ENCODE measurements at regions not wholly inside any gene's neighbourhood (a gene's known extent, or its start where the extent isn't known, plus 50 kb on each side); places are given as distances from the start of the nearest gene placed in this dataset.

DNA sequence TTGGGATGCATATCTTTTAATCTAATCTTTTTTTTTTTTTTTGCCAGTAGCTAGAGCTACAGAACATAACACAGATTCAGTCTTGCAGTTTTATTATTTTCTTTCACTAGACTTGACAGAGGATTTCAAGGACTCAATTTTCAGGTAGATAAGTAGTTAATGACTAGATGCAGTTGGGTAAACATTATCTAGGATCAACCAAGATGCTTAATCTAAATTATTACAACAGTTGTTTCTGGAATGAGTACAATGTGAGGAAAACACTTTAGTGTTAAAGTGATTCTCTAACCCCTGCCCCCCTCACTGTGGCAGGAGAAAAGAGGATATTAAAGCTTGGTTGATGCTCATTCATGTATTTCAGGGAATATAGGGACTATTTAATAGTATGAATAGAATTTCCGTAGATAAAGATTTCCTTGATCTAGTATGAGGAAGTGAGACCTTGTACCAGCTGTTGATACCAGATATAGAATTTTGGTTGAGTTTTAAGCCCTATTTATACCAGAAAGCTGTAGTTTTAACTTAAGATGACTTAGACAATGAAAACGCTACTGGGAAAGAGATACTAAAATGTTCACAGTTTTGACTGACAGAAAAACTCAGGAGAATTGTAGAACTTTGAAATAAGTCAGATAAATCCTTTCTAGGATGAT is 389.0 kb upstream of the C2CD4B start:
- no peak for FAIRE-seq

DNA sequence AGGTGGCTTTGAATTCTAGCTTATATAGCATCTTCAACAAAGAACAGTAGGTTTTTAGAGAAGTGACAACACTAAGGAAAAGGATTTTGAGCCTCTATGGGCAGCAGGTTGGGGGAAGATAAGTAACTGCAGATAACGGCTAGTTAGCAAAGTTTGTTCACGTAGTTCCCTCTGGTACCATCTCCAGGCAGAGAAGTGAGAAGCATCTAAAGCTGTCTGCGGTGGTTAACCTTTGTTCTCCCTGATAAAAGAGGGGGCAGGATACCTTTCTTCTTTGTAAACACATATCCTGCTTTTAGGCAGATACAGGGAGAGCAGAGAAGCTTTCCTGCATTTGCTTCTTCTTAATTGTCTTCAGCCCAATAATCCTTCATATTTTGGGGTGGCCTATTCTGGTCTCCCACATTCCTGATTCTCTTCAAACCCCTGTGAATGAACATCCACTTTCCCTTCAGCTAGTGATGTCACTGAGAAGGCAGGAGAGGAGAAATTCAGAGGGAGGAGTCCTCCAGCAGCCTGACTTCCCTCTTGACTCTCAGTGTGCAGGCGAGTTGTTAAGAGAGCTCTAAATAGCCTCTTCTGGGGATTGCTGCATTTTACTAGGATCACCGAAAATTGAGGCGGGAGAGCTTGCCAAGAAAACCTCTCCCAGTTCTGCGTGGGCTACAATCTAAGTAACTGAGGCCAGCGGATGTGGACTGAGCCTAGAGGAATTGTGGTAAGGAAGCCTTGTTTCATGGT is 393.7 kb upstream of the C2CD4B start:
- no peak for FAIRE-seq

DNA sequence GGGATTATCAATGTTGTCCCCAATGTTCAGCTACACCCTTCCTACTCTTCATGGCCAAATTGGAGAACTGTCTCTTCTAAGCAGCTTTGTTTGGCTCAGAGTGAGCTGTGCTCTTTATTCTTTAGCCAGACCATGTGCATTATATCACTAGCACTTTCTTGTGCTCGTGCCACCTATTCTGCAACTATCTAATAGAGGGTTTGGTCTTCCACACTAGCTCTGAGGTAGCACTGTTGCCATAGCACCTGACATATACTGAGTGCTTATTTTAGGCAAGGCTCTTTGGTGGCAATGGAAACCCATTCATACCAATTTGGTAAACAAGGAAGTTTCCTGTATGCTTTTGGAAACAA is 394.3 kb upstream of the C2CD4B start:
- FAIRE-seq: no peak

DNA sequence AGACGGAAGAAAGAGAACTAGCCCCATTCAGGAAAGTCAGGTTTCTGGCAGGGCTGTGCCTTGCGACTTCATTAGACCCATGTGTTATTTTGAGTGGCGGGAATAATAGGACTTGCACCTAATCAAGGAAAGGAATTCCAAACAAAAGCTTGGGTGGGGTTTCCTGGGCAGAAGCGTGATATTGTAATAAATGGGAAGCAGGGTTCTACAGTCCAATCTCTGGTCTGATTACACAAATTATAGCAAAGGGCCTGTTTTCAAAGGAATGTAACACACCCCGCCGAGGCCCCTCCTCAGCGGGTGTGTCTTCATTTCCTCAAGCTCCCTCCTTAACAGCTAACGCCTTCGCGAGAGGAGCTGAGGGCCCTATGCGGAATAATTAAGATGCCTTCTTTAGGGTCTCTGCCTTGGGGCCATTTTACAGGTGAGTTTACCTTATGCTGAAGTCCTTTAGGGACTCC is 396.0 kb upstream of the C2CD4B start:
- FAIRE-seq: no peak

DNA sequence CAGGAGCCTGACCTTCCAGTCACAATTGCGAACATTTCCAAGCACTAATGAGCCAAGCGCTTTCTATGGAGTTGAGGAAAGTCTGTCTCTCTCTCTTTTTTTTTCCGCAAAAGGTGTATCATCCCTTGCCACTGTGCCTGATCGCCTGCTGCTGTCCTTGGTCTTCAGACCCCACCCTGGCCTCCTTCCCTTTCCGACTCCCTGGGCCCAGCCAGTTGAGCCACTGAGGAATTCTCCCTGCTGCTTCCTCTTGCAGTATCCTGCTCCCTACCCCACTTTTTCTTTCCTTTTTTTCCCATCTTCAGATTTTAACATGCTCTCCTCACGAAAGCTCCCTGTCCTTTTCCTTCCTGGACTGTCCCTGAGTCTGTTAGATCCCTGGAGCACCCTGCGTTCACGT is 396.5 kb upstream of the C2CD4B start:
- no peak for FAIRE-seq

DNA sequence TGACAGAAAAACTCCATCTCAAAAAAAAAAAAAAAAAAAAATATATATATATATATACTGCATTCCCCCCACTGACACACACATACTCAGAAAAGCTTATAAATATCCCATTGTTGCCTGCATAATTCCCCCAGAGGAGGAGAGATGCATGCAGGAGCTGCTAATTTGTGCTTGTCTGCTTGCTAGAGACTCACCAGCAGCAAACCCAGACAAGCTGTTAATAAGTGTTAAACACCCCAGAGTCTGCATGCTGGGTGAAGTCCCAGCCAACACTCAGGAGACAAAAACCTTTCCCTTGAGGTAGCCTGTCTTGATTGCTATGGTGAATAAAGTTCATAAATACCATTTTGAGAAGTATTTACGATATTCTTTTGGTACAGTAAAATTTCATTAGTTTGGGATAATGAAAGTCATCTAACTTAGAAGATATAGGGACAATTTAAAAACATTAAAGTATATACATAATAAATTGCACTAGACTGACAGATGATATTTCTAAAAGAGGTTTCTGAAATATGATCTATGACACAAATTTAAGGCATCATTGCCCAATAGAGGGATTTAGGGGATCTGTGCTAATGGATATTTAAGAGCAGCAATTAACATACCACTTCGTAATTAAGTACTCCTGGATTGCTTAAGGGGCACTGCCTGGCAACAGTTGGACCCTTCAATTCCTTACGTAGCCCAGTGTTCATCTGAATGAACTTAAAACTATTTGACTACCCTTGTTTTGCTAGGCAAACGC is 400.0 kb upstream of the C2CD4B start:
- FAIRE-seq: no peak

DNA sequence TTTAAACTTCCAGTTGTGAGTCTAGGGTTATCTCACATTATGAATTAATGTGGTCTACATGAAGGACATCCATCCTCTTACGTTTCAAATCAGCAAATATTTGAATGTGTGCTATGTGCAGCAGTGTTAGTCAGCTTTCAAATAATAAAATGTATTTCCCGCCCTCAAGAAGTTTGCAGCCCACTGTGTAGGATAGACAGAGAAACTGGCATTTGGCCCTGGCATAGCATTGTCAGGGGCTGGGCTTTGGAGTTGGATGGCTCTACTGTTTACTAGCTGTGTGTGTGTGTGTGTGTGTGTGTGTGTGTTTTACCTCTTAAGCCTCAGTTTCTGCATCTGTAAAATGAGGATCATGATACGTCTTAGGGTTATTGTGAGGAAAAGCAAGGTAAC is 400.5 kb upstream of the C2CD4B start:
- FAIRE-seq: no peak

DNA sequence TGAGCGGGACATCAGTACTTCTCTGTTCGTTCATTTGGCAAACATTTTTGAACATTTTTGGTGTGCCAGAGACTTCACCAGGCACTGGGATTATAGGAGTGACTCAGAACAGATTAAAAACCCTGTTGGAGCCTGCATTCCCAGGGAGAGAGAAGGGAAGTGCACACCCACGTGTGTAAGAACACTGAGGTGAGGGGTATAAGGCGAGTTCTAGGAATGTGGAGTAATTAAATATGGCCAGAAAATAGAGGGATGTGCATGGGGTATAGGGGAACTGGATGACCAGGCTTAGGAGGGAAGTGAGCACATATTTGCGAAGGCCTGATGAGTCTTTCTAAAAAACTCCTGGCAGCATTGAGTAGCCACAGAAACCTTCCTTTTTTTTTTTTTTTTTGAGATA is 401.2 kb upstream of the C2CD4B start:
- no peak for FAIRE-seq

DNA sequence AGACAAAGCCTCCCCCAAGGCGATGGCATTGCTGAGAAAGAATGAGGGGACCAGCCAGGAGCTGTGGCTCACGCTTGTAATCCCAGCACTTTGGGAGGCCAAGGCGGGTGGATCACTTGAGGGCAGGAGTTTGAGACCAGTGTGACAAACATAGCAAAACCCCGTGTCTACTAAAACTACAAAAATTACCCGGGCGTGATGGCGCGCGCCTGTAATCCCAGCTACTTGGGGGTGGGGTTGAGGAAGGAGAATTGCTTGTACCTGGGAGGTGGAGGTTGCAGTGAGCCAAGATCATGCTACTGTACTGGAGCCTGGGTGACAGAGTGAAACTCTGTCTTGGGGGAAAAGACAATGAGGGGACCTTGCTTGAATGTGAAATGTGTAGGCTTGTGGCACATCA is 402.4 kb upstream of the C2CD4B start:
- no peak for FAIRE-seq

DNA sequence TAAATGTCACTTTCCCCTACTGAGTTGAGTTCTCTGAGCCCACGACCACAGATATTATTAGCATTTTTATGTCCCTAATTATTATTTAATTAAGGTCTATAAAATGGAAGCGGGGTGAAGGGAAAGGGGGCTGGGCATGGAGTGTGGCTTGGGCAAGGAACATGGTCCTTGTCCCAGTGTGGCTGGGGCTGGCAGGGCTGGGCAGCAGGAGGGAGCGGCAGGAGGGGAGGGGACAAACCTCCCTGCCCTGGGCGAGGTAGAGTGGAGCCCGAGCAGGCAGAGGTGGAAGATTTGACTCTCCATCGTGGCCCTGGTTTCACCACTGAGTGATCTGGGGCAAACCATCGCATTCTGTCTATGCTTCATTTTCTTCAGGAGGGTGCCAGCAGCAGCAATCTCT is 402.9 kb upstream of the C2CD4B start:
- FAIRE-seq: no peak

DNA sequence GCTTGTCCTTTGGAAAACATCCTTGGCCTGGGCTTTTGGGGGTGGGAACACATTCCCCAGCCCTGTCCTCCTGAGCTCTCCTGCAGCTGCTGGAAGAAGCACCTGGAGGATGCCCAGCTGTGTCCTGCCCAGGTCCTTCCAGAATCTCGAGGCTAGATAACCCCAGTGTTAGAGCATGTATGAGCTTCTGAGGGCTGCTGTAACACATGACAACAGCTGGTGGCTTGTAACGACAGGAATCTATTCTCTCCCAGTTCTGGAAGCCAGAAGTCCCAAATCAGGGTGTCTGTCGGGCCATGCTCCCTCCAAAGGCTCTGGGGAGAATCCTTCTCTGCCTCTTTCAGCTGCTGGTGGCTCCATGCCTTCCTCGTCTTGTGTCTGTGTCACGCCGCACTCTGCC is 403.6 kb upstream of the C2CD4B start:
- FAIRE-seq: no peak

DNA sequence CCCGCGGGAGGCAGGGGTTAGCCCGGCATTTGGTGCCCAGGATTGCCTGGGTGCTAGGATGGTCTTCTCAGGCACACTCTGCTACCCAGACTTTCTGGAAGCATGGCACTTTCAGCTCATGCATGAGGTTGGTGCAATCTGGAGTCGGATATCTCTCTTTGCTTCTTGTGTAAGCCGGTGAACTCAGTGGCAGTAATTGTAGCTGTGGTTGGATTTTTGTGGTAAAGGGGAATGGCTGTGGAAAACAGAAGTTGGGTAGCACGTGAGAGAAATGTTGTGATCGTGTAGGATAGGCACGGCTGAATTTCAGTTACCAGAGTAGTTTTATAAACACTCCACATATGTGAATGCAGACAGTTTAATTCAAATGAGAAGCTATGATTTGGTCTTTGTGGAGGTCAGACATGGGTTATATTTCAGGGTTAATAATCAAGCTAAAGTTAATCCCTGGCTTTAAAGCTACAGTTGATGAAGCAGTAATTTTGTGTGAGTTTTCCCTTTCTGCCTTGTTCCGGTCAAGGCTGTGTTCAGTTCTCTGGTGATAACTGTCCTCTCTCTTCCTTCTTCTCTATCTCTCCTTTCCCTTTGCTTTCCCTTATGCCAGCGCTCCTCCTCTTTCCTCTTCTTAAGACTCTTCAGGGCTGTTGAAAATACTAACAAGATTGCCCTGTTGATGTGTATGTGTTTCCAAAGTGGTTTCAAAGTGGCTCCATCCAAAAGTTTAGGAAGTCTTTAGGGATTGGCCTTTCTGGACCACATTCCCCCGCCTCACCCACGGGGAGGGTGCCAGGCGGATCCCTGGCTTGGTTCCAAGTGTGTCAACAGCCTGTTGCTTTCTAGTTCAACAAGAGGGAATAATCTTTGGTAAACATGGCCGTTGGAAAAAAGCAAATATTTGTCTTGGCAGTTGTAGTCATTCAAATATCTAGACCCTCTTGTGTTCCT is 404.6 kb upstream of the C2CD4B start:
- FAIRE-seq: no peak

DNA sequence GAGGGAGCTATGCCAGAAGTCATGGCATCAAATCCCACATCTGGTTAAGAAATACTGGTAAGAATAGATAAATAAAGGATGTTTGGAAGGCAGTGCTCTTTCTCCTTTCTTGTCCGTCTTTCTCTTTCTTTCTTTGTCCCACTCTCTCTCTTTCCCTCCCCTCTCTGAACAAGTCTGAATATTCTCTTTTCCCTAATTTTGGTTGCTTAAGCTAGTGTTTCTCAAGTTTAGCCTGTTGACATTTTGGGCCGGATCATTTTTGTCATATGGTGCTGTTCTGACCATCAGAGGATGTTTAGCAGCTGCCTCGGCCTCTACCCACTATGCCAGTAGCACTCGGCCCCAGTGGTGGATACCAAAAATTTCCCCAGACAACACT is 405.3 kb upstream of the C2CD4B start:
- no peak for FAIRE-seq

DNA sequence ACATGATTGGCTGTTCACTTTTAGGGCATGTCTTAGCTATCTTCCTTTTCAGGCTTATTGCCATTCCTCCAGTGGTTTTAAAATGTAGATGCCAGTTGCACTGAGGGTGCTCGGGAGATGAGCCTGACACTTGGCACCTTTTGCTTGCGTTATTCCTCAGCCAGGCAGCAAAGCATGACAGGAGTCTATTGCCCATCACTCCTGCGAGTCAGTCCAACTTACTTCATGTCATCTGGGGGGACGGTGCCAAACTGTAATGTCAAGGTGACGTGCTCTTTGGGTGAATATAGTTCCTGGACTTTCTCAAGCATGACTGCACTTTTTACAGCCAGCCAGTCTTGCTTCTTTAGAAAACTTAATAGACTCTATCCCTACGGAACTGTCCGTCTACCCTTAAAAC is 406.0 kb upstream of the C2CD4B start:
- FAIRE-seq: no peak

DNA sequence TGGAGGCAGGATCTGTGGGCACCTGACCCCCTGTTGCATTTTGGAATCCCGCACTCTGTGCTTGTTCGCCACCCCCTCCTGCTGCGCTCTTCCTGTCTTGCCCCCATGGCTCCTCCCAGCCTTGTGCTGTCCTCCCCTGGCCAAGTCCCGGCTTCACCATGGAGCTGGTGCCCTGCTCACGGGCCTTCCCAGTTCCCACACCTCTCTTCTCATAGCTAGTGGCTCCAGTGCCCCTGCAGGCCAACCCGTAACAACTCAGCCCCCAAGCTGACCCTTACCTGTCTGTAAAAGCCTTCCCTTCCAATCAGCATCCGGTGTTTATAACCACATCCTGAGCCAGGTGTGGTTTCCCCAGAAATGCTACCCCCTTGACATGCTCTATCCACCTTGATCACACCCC is 407.7 kb upstream of the C2CD4B start:
- no peak for FAIRE-seq

DNA sequence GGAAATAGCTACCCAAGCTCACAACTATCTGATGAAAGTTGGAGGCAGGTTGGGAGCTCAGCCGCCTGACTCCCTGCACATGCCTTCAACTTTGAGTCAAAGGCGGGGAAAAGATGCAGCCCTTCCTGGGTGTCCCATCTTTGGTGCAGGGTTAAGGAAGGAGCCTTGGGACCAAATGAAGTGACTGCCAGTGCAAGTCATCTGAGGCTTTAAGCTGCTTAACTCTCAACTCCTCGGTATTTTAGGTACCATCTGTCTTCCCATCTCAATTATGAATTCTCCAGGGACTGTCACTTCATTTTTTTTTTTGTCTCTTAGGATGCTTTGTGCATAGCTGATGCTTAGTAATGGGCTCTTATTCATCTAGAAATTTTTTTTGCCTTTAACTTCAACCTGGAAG is 408.8 kb upstream of the C2CD4B start:
- no peak for FAIRE-seq

DNA sequence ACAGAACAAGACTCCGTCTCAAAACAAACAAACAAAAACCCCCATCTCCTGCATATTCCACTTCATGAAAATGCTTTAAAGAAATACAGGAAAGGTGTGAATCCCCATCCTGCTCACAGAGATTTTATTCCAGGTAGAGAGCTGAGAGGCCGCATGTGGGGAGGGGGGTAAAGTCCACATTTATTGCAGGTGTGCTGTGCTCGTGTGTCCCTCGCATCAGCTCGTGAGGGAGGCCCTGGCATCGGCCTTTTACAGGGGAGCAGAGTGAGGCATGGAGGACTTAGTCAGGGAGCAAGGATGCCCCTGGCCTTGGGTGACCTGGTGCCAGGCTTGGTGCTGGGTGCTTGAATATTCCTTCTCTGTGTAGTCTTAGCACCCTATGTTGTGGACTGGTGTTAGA is 413.5 kb upstream of the C2CD4B start:
- no peak for FAIRE-seq

DNA sequence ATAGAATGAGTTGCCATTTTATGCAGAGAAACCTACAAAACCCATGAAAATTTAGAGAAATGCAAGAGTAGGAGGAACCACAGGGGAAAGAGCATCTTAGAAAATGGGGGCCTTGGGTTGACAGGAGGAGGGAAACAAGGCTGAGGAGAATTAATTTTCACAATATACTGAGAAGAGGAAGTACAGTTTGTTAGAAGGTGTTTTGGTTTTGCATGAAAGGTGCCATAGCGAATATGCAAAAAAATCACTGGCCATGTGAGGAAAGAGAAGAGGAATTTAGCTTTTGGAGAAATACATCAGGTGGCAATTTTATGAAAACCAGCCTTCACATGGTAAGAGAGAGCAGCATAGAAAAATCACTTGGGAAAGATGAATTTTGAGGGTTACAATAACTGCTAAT is 413.9 kb upstream of the C2CD4B start:
- no peak for FAIRE-seq

DNA sequence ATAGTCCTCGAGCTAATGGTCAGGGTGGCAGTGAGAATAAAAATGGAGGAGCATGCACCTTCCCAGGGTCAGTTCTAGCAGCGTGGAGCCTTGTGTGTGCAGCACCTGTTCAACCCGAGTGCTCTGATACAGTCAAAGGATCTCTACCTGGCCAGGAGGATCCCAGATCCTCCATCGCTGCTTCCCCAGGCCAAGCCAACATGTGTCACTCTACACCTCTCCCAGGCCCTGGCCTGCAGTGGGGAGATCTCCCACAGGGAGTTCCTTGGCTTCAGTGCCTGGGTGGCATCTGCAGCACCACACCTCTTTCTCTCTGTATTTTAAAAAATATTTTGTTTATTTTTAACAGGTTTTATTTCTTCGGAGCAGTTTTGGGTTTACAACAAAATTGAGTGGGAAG is 414.8 kb upstream of the C2CD4B start:
- no peak for FAIRE-seq

DNA sequence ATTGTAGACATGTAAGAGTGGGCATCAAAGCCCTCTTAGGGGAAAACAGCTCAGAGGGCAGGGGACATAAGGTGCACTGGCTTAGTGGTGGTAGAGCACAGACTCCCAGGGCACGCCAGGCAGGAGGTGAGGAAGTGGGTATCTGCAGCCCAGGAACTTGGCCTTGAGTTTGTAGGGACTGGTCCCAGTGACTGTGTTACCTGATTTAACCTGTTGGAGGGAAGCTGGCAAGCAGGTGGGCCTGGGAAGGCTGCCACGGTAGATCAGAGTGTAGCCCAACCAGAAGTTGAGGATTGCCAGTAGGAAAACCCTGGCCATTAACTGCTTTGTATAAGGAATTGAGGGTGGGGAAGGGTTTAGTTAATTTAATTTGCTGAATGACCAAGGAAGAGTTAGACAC is 417.5 kb upstream of the C2CD4B start:
- no peak for FAIRE-seq

DNA sequence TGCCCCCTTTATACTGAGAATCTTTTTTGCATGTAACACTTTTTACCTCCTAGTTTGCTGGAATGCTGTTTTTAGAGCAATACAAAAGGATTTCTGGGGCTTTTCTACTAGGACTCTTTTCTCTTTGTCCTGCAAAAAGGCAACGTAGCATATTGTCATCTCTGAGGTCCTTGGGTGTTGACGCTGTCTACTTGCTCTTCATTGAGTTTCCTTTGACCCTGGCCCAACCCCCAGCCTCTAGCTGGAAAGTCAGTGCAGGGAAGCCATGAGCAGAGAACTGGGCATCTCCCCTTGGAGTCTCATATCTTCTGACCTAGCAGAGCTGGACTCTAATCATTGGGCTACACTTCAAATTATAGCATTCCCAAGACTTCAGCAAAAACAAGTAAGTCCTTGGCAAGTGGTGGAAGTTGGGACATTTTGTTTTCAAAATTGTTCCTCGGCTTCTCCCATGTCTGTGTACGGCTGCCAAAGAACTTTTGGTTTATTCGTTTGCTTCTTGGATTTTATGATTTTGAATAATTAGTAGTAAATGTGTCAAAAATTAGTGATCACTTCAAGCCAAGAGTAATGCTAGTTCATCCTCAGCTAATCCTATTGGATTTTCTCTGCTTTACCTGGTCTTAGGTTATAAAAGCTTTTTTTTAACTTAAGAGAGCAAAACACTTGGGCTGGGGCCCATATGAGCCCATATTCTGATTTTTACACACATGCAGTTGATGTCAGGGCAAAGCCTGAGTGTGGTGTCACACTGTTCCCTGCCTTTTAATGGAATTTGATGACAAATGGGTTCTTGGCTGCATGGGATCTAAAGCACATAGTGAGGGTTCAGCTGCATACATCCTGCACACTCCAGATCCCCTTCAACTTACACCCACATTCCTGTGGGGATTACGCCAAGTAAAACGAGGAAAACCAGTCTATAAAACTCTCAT is 419.5 kb upstream of the C2CD4B start:
- FAIRE-seq: no peak
